ENCODE measurements at regions not wholly inside any gene's neighbourhood (a gene's known extent, or its start where the extent isn't known, plus 50 kb on each side); places are given as distances from the start of the nearest gene placed in this dataset.

DNA sequence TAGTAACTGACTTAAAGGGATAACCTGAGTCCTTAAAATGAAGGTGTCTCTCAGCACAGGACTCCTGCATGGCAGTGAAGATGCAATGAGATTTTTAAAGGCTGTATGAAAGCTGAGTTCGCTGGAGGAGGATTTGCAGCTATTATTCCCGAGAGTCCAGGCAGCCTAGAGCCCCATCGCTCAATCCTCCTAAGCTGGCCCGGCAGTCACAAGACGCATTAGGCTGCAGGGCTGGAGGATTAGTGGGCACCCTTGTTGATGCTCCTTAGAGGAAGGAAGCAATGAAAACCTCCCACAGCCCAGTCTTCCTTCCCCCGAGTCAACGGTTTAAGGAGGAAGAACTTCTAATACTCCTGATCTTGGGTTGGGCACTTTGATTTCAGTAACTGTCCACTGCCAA lies 239.5 kb downstream of the EFNB2 start:
- DNase-seq = no peak

DNA sequence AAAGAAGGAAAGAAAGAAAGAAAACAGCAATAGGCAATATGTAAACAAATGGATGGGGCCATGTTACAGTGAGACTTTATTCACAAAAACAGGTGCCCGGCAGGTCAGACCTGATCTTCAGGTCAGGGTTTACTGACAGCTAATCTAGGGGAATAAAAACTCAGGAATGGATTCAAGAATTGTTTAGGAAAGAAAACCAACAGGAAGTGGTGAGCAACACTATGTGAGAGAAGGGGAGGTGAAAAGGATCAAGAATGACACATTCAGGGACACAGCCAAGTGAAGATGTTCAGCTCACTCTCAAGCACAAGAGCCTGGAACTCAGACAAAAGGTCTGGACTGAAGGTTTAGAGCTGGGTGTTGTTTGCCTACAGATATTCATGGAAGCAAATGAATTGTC lies 244.5 kb downstream of the EFNB2 start:
- no peak for DNase-seq

DNA sequence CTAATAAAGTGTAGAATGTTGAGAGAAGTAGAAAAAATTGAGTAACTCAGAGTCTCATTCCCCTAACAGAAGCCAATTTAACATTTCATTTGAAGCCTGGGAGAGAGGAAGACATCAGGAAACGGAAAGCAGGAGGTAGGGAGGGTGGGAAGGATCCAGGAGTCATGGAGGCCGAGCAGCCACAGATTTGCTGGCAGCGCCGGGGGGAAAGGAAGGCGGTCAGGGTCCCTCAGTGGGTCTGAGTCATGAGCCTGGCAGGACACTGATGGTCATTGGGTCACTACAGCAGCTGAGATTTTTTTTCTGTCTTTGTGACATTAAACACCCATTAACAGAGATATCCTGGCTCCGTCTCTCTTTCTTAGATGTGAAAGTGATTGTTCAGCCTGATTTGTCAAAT lies 248.1 kb downstream of the EFNB2 start:
- DNase-seq = no peak

DNA sequence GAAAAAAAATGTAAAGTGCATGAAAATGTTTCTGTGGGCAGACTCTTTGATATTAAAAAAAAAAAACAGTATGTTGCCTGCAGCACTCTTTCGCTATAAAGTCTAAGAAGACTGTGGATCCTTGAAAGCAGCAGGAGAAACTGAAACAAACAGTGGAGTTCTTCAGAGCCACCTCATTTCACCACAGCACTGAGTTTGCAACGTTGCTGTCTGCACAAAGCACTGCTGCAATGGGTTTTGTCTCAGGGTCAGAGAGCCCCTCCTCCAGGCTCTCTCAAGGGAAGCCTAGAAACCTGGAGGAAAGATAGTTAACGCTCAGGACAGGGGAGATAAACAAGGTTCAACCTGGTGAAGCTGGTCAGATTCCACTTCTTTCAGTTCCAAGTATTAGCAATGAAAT lies 248.7 kb downstream of the EFNB2 start:
- no peak for DNase-seq

DNA sequence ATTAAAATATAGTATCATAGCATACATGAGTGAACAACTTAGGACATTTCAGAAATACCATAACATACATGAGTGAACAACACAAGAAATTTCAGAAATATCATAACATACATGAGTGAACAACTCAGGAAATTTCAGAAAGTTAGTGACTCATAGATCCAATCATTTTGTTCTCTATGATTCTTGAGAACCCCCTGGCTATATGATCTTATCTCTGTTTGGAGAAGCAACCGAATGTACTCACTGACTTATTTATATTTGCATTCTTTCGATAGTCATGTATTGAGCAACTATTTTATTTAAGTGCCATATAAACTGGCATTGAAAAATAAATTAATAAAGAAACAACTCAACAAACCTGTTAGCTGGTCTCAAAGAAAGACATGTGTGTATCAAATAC lies 251.1 kb downstream of the EFNB2 start:
- no peak for DNase-seq

DNA sequence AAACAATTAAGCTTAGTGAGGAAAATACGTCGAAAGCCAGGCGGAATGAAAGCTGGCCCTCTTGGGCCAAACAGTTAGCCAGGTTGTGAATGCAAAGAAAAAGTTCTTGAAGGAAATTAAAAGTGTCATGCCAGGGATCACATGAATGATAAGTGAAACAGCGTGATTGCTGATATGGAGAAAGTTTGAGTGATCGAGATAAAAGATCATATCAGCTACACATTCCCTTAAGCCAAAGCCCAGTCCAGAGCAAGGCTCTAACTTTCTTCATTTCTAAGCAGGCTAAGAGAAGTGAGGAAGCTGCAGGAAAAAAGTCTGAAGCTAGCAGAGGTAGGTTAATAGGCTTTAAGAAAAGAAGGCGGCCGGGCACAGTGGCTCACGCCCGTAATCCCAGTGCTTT lies 254.0 kb downstream of the EFNB2 start:
- no peak for DNase-seq

DNA sequence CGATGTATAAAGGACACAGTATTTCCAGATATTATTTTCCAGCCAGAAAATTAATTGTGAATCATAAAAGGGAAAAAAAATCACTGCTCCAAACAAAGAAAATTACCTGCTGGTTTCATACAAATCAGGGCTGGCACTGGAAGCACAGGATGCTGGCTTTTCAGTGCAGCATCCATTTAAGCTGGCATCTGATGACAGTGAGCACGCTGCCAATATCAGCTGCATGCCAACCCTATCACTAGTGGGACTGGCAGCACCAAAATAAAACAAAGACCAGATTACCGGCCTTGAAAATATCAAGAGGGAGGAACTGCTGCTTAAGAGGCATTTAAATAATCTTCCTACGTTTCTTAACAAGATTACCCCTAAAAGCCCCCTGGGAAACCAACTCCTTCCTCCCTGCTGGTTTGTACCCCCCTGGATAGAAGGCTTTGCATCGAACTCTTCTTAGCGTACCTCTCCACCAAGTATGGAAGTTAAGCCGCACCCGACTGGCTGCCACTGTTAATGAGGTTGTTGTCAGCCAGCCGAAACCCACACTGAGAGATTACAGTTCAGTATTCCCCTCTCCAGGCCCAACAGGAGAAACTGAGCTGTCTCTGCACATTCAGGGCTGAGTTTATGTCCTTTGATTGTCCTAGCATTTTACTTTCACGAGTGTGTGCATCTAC lies 257.8 kb downstream of the EFNB2 start:
- DNase-seq = peak in 1 of 14 donors; percentile 71

DNA sequence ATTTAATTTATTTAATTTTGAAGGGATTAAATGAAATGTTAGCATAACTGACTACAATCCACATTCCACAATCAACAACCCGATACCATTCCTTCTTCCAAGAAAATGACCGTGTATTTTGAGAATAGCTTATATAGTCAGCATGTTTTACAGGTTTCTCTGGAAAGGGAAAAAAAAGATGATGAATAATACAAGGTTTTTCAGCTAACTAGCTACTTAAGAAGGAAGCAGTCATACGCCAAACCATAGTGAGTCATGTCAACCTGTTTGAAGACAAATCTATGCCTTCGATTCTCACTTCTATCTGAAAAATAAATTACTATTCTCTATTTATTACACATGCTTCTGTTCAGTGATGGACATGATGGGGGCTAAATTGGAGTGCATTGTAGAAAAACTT lies 258.6 kb downstream of the EFNB2 start:
- no peak for DNase-seq

DNA sequence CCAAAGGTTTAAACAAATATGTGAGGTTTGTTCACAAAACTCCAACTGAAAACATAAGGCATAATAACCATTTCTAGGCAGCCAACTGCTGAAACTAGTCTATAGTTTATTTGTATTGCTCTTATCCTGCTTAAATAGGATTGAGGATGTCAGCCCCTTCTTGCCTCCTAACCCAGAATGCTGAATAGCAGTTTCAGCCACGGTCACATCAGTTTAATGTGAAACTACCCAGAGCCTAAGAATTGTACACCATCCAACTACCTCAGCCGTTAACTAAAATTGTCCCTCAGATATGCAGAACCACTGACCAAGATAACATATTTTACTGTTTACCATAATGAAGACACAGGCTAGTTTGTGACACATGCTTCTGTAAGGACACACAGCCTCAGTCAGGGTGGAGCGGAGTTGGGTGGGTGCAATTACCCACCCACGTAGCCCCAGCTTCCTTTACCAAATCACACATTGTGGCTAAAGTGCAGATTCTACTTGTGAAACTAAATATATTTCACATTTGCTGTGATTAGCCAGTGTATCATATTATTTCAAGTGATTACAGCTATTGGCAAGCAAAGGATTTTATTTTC lies 259.9 kb downstream of the EFNB2 start:
- DNase-seq = no peak

DNA sequence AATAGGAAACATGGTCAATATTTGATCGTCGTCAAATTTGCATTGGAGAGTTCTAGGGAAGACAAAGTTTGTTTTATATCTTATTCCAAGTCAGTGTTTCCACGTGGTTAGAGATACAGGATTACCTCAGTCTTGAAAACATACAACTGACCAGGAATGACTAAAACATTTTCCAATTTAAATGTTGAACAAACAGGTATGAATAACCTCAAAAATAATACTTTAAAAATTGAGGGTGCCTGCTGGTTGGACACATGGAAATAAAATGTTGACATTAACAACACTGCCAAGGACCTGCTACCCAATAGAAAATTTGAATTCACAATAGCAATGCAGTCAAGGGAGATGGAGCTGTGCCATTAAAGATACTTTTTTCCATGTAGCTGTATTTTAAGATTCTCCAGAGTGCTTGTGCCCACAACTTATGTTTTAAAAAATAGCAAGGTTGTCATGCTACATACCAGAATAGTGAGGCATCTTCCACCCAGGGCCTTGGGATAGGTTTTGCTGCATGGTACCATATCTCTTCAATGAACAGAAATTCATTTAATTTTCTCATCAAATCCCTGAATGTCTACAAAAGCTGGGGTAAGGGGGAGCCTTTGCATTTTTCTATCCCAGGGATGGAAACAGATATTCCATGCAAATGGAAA lies 260.8 kb downstream of the EFNB2 start:
- no peak for DNase-seq

DNA sequence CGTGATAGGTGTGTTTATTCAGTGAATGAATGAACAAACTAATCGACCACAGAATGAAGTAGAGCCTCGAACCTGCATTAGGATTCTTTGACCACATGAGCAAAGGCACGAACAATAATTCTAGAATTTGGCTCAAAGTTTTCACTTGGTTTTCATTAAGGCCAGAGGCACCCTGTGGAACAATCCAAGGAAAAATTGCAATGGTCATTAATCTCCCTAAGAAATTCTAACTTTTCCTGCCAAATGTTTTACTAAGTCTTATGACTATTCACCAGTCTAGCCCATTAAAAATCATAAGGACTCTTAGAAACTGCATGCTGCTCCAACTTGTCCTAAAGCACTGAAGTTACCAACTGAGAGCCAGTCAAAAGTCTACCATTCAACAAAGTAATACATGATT lies 271.7 kb downstream of the EFNB2 start:
- no peak for DNase-seq

DNA sequence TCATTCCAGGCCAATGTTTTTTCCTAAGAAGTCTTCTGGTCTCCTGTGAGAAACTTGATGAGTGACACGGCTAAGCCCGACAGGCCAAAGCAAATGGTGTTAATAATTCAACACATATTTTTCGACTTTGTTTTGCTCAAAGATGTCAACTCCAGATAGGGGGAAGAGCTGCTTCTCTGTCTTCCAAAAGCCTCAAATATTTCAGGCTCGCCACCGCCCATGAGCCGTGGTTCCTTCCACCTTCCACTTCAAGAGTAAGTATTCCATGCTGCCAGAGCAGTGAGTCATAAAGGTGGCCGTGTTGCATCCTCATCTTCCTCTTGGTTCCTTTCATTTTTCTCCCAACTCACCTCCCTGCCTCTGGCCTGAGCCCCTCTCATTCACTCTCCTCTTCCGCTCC lies 272.6 kb downstream of the EFNB2 start:
- no peak for DNase-seq

DNA sequence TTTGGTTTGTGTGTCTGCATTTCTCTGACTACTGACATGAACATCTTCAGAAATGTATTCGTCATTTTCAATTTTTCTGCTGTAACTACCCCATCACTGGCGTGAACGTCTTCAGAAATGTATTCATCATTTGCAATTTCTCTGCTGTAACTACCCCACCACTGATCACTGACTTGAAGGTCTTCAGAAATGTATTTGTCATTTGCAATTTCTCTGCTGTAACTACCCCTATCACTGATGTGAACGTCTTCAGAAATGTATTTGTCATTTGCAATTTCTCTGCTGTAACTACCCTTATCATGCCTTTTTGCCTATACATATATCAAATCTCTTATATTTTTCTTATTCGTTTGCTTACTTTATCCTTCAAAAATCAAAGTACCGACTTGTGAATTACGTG lies 274.0 kb downstream of the EFNB2 start:
- DNase-seq = no peak

DNA sequence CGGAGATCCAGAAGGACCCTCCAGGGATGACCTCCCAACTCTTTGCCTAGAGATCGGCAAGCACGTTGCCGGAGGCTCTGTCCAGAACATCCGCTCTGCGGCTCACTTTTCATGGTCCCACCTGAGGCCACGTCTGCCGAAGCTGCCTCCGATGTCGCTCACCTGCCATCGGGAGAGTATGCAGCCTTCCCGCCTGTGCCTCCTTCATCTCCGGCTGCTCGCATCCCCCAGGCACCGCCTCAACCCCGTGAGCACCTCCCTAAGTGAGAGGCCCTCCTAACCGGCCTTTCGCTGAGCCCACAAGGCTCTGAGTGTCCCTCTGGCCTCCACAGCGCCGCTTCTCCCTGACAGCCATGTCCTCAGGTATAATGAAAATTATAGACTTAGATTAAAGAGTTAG lies 275.1 kb downstream of the EFNB2 start:
- no peak for DNase-seq

DNA sequence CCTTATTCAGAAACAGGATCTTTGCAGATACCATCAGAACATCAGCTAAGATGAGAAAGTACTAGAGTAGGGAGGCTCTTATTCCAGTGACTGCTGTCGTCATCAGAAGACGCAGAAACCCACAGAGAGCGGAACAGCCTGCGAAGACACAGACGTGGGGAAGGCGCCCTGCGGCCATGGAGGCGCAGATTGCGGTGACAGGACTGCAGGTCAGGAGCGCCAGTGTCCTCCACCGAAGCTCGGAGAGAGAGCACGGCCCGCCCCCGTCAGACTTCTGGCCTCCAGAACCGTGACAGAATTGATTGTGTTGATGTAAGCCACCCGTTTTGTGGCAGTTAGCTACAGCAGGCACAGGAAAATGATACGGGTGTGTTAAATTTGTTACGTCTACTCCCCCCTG lies 275.5 kb downstream of the EFNB2 start:
- DNase-seq = no peak

DNA sequence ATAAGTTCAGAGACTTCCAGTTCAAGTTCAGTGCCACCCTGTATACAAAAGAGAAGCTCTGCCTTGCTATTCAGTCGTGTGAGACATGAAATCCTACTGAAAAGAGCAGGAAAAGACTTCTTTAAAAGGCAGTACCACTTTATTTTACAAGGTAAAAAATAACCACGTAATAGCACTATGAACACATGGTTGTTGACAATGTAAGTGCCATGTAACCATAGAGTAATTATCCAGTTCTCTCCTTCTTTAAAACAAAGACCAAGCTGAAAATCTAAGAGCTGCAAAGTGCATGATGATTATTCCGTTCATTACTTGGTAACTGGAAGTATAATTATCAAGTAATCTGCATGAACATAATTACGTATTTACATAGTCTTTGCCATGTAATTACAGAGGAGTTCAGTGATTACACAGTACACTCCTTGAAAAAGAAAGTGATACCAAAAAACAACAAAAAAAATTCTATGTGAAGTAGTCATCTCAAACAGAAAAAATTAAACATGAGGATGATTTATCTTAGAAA lies 288.7 kb downstream of the EFNB2 start:
- DNase-seq = no peak

DNA sequence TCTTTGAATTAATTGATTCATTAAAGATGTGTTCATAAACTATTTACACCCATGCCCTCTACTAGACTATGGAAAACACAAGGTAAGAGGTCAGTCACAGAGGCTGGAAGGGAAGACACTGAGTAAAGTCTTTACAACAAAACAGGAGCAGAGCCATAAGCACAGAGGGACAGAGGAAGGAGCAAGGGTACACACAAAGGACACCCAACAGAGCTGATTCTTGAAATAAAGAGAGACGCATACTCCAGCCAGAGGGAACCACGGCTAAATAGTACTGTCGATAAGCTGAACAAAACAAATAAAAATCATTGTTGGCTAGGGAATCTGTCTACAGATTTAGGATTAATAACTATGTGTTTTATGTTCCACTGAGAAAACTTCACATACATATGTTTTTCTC lies 289.2 kb downstream of the EFNB2 start:
- no peak for DNase-seq

DNA sequence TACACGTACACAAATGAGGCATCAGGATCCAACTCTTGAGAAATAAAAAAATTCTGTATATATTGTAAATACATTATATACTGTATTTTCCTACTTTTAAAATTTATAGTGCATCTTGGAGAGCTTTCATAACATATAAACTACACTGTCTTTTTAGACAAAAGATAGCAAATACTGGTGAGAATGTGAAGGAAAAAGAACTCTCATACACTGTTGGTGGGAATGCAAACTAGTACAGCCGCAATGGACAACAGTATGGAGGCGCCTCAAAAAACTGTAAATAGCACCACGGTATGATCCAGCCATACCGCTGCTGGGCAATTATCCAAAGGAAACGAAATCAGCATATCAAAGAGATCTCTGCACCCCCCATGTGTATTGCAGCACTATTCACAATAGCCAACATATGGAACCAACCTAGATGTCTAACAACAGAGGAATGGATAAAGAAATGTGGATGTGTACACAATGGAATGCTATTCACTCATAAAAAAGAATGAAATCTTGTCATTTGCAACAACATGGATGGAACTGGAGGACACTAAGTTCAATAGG lies 292.4 kb downstream of the EFNB2 start:
- no peak for DNase-seq

DNA sequence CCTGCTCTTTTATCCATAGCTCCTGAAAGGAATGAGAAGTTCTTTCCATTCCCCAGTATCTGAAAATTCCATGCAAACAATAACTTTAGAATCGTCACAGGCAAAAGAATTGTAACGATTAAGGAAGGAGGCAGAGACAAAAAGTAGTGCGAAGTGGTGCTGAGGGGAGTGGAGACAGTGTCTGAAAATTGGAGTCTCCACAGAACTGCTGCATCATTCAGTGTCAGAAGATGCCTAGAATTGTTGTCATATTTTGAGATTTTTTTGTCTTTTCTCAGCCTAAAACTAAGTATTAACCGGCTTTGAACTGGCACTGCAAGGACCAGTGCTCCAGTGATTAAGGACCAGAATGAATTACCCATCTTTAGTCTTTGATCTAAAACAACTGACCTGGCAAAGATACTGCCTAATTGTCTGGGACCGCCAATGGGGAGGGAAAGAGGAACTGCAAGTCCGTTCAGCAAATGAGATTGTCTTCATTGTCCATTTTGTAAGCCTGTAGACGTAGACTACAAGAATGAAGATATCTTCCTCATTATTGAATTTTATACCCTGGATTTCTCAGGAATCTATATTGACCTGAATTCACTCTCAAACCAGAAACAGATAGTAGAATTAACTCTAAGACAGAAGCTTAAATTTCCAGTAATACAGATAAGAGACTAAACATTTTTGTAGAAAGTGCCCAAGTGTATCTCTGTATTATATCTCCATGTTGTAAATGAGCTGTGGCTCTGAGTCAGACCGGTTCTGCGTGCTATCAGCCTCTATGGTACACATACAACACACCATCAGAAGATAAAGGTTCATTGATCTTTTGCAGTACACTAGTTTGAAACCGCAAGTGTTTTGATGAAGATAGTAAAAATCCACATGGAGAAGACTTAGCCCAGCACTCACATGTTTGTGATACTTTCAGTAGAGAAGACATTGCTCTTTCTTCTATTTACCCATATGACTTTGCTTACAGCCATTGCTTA lies 293.2 kb downstream of the EFNB2 start:
- DNase-seq = no peak

DNA sequence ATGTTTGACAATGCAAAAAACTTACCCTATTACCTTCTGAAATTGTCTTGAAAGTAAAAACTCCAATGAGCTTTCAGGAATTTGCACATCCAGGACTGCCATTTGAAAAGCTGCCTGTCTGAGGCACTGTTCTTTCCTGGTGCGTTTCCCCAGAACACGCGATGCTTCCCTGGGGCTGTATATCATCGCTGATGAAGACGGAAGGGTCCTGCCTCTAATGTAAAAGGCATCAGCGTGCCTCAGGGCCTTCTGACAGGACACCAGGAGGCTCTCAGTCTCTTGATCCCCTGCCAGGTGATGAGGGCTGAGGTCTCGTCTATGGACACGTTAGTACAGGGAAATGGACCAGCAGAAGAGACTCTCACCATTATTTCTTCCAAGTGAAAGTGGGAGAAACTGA lies 296.8 kb downstream of the EFNB2 start:
- no peak for DNase-seq

DNA sequence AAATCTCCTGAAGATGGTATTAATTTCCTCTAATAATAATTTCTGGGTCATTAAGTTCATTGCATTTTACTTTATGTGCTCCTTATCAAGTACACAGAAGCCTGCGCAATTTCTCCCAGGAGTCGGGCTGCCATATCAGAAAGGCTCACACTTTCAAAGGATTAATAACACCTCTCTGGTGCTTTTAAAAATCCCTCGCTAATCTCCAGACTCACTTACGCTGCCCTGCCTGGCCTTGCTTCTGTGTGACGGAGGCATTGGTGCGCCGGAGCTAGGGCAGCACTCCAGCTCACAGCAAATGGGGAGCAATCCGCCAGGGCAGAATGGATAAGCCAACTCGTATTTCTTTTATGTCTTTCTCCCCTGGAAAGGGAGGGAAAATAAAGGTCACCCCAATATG lies 300.8 kb downstream of the EFNB2 start:
- no peak for DNase-seq

DNA sequence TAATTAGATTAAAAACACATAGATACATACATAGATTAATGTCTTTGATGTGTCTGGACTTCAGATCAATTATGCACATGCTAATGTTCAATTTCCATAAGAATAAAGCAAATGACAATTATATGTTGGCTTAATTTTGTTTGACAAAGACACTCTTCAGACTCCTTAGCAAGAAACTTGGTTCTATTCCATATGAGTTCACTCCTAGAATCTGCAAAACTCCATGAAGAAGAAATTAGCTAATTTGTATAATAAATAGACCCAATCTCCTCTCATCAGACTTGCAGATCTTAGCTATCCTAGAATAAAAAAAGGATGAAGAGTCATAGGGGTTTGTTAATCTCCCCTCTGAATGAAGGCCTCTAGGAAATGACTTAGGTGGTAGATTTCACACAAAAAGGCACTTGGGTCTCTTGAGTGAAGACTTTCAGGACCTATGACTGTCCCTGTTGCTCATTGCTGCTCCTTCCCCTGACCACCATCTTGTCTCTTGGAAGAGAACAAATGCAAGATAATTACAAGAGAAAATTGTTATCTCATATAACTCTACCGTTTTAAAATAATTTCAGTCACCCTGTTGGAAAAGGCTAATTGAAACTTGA lies 302.2 kb downstream of the EFNB2 start:
- DNase-seq = no peak
